ENCODE measurements at regions not wholly inside any gene's neighbourhood (a gene's known extent, or its start where the extent isn't known, plus 50 kb on each side); places are given as distances from the start of the nearest gene placed in this dataset.

DNA sequence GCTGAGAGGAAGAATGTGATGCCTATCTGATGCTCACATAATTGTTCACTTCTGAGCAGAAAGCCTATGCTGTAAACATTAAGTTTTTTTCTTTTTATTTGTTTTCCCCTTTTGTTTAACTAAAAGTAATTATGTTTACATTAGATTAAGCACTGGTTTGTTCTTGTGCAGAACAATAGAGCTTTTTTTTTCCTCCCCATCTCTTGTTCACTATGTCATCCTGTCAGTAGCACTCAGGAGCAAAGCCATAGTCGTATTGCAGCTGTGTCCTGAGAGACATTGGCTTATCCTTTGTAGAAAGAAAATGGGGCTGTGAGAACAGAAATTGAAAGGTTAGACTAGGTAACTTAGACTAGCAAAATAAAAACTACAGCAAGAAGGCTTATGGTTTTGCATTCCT, 301.8 kb upstream of the RAG2 start:
- Histone ChIP-seq H3K27ac (no peak overlapping the region), H3K27me3 (no peaks in the 10 kb centered on the region), H3K4me2 (no peak overlapping the region), H3K36me3 (no peaks in the 10 kb centered on the region), H3K4me3 (no peak overlapping the region), H3K9me3 (replicated peaks in 1 of 11) (no peaks in the 10 kb centered on the region), H3K9ac (no peak overlapping the region), H3K4me1 (no peaks in the 10 kb centered on the region), H4K20me1 (no peaks in the 10 kb centered on the region)
- TF ChIP-seq Cebpa-rat (IDR thresholded peaks at IDR 0.05) = no peak

DNA sequence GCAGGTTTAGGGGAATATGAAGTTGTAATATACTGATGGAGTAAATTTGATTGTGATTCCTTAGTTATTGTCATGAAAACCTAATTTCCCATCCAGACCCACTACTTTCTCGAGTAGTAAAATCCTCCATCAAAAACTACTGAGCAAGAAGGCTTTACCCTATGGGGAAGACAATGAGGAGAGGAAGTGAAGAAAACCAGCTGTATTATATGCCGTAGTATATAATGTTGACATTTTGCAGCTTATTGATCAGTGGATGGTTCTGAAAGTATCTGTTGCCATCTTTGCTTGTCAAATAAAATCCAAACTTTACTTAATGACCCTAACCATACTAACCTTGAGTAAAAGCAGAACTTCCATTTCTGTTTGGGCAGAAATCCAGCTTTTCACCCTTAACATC, 292.8 kb upstream of the RAG2 start:
- no peaks in the 10 kb centered on the region for H3K4me1 ChIP-seq
- H3K27ac ChIP-seq = no peak overlapping the region
- no peaks in the 10 kb centered on the region for H3K27me3 ChIP-seq
- no peak overlapping the region for H3K9ac ChIP-seq
- no peaks in the 10 kb centered on the region for H4K20me1 ChIP-seq
- no peak overlapping the region for H3K4me2 ChIP-seq
- H3K4me3 ChIP-seq = no peak overlapping the region
- H3K9me3 ChIP-seq (replicated peaks in 1 of 11) = no peaks in the 10 kb centered on the region
- no peaks in the 10 kb centered on the region for H3K36me3 ChIP-seq
- TF ChIP-seq Cebpa-rat (IDR thresholded peaks at IDR 0.05) = no peak

DNA sequence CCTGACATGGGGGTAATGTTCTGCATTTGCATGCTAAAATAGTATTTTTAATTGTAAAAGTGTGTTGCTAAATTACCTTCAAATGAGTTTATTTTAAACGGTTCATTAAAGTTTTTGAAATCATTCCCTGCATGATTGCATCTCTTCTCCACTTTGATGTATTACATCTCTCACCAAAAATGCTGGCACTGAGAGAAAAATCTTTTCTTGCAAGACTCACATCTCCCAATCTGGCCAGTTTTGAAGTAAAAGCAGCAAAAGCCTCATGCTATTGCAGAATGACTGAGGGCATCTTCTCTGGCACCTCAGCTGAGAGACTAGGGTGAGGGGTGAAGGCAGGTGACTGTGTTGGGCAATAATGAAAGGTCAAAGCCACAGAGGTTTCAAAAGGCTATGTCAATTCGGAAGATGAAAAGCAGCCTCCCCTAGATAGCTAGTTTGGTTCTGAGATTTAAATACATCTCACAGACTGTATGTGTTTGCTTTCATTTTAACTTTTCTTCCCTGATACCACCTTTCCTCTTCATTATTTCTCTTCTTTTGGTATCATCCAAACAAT, 292.2 kb upstream of the RAG2 start:
- Histone ChIP-seq H4K20me1 (no peaks in the 10 kb centered on the region), H3K27me3 (no peaks in the 10 kb centered on the region), H3K27ac (no peak overlapping the region), H3K4me3 (no peak overlapping the region), H3K4me1 (no peaks in the 10 kb centered on the region), H3K9me3 (replicated peaks in 1 of 11) (no peaks in the 10 kb centered on the region), H3K9ac (no peak overlapping the region), H3K36me3 (no peaks in the 10 kb centered on the region), H3K4me2 (no peak overlapping the region)
- TF ChIP-seq Cebpa-rat (IDR thresholded peaks at IDR 0.05) = 0 out of 22 replicates have a peak, but pooled peaks of 1 of the 11 experiments have one; percentile 7

DNA sequence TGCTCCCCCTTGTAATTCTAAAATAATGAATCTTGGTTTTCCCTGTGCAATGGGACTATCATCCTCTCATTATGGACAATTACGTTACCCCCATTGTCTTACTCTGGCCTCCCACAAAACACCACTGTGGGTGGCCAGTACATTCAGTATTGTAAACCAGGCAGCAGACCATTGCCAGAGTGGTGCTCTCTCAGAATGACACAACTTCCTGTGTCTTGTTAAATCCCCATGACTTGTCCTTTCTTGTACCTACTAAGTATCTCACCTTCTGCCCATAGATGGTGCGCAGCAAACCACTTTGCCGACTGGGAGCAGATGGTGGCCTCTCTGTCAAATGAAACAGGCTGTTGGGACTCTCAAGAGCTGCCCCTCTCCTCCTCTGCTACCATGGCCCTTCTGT, 287.1 kb upstream of the RAG2 start:
- H3K27ac ChIP-seq = no peak overlapping the region

DNA sequence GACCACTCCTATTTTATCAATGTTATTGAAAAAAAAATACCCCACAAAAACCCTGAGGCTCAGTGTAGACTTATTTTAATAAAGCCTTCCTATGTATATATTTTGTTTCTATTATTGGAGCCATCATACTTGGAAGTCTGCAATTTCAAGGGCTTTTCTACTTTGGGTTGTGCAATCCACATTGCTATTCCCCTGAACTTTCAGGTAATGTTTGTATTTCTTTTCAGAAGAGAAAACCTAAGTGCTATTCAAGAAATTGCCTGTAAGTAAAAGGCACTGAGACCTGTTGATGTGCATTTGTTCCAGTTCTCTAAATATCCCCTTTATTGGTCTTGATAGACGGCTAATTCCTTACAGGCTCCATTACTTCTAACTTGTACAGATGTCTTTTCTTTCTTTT, 280.7 kb upstream of the RAG2 start:
- H3K27me3 ChIP-seq = no peaks in the 10 kb centered on the region
- no peaks in the 10 kb centered on the region for H3K36me3 ChIP-seq
- H3K4me1 ChIP-seq = no peaks in the 10 kb centered on the region
- no peak overlapping the region for H3K4me2 ChIP-seq
- H3K4me3 ChIP-seq = no peak overlapping the region
- H3K27ac ChIP-seq = no peak overlapping the region
- peaks cover 0 to 13% (median 0%) of the 10 kb centered on the region in 11 experiments; a peak in 2 of 22 replicates for H3K9me3 ChIP-seq (replicated peaks in 1 of 11)
- TF ChIP-seq Cebpa-rat (IDR thresholded peaks at IDR 0.05) = no peak
- H4K20me1 ChIP-seq = no peaks in the 10 kb centered on the region
- no peak overlapping the region for H3K9ac ChIP-seq

More for the DNA sequence above, 287.1 kb upstream of the RAG2 start:
- H3K4me2 ChIP-seq = no peak overlapping the region
- no peak overlapping the region for H3K4me3 ChIP-seq
- no peaks in the 10 kb centered on the region for H3K36me3 ChIP-seq
- no peaks in the 10 kb centered on the region for H3K4me1 ChIP-seq
- H3K9ac ChIP-seq = no peak overlapping the region
- no peak for TF ChIP-seq Cebpa-rat (IDR thresholded peaks at IDR 0.05)
- no peaks in the 10 kb centered on the region for H4K20me1 ChIP-seq
- H3K9me3 ChIP-seq (replicated peaks in 1 of 11) = peaks cover 0 to 13% (median 0%) of the 10 kb centered on the region in 11 experiments; a peak in 2 of 22 replicates
- H3K27me3 ChIP-seq = no peaks in the 10 kb centered on the region

DNA sequence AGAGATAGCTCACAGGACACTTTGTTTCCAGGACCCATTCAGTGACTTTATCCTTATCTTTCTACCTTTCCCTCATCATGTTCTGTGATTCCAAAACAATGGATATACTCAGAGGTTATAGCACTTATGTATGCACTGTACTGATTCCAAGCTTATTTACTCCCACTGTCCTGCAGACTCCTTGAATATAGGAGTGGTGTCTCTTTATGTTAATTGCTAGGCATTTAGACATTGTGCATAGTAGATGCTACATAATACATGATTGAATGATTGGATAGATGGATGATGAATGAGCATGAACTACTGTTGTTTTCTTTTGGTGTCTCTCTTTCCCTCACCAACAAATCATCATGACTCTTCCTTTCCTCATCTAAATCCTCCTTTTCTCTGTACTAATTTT, 279.1 kb upstream of the RAG2 start:
- H3K27ac ChIP-seq = no peak overlapping the region
- peaks cover 0 to 12% (median 0%) of the 10 kb centered on the region in 11 experiments; a peak in 2 of 22 replicates for H3K9me3 ChIP-seq (replicated peaks in 1 of 11)
- no peak overlapping the region for H3K4me3 ChIP-seq
- no peaks in the 10 kb centered on the region for H3K4me1 ChIP-seq
- no peak overlapping the region for H3K4me2 ChIP-seq
- no peaks in the 10 kb centered on the region for H3K27me3 ChIP-seq
- no peaks in the 10 kb centered on the region for H4K20me1 ChIP-seq
- no peak for TF ChIP-seq Cebpa-rat (IDR thresholded peaks at IDR 0.05)
- H3K9ac ChIP-seq = no peak overlapping the region
- H3K36me3 ChIP-seq = no peaks in the 10 kb centered on the region

DNA sequence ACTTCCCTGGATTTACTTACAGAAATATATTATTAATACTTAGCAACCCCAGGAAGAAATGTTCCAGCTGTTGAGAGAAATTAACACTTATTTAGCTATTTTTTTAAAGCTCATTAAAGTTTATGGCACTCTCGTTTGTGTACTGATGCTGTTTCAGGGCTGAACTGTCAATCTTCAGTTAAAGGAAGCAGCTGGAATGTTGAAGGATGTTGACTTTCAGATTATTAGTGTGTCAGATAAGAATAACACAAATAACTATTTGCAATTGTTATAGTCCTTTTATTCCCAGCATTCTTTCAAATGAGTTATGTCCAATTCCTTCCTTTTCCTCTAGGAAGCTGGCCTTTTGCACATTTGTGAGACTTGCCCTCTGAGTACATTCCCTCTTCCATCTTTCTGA, 278.2 kb upstream of the RAG2 start:
- H3K27ac ChIP-seq = no peak overlapping the region
- TF ChIP-seq Cebpa-rat (IDR thresholded peaks at IDR 0.05) = no peak
- peaks cover 0 to 4% (median 0%) of the 10 kb centered on the region in 11 experiments; a peak in 2 of 22 replicates for H3K9me3 ChIP-seq (replicated peaks in 1 of 11)
- H3K4me3 ChIP-seq = no peak overlapping the region
- no peaks in the 10 kb centered on the region for H3K27me3 ChIP-seq
- no peaks in the 10 kb centered on the region for H4K20me1 ChIP-seq
- no peaks in the 10 kb centered on the region for H3K4me1 ChIP-seq
- H3K4me2 ChIP-seq = no peak overlapping the region
- no peaks in the 10 kb centered on the region for H3K36me3 ChIP-seq
- no peak overlapping the region for H3K9ac ChIP-seq

DNA sequence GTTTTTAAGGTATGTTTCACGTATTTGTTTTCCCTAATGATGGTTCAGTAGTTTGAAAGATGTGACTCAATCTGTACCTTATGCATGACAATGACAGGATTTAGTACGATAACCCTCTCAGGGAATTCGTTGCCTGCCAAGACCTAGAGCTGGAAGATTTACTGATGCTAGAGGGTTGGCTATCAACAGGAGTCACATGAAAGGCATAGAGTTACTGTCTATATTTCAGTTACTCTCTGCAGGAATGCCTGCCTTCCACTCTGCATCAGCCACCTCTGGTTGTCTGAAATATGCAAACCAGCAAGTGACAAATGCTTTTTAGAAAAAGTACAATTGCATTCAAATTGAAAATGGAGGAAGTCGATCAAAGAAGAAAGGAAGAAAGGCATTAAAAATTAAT, 276.3 kb upstream of the RAG2 start:
- no peaks in the 10 kb centered on the region for H3K9me3 ChIP-seq (replicated peaks in 1 of 11)

DNA sequence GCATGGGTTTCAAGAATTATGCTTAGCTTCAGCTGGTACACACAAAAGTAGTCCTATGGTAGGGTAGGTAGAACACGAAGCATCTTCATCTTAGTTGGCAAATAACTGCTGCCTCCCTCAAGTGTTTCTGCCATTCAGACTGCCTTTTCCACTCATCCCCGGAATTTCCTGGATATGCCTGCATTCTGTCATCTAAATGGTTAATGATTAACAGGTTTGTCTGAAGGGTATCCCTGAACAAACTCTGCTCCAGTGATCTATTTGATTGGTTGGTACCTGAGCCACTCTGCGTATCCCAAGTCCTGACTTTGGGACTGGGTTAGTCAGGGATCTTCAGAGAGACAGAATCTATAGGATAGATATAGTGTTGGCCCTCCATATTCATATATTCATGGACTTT, 272.3 kb upstream of the RAG2 start:
- H4K20me1 ChIP-seq = no peaks in the 10 kb centered on the region
- H3K4me2 ChIP-seq = no peak overlapping the region
- no peak overlapping the region for H3K4me3 ChIP-seq
- TF ChIP-seq Cebpa-rat (IDR thresholded peaks at IDR 0.05) = no peak
- H3K9ac ChIP-seq = no peak overlapping the region
- no peak overlapping the region for H3K27ac ChIP-seq
- H3K27me3 ChIP-seq = no peaks in the 10 kb centered on the region
- no peaks in the 10 kb centered on the region for H3K4me1 ChIP-seq
- no peaks in the 10 kb centered on the region for H3K36me3 ChIP-seq
- no peaks in the 10 kb centered on the region for H3K9me3 ChIP-seq (replicated peaks in 1 of 11)

More for the DNA sequence above, 276.3 kb upstream of the RAG2 start:
- Histone ChIP-seq H3K4me2 (no peak overlapping the region), H3K4me1 (no peaks in the 10 kb centered on the region), H3K4me3 (no peak overlapping the region), H3K9ac (no peak overlapping the region), H4K20me1 (no peaks in the 10 kb centered on the region), H3K36me3 (no peaks in the 10 kb centered on the region), H3K27ac (no peak overlapping the region), H3K27me3 (no peaks in the 10 kb centered on the region)
- TF ChIP-seq Cebpa-rat (IDR thresholded peaks at IDR 0.05) = no peak

DNA sequence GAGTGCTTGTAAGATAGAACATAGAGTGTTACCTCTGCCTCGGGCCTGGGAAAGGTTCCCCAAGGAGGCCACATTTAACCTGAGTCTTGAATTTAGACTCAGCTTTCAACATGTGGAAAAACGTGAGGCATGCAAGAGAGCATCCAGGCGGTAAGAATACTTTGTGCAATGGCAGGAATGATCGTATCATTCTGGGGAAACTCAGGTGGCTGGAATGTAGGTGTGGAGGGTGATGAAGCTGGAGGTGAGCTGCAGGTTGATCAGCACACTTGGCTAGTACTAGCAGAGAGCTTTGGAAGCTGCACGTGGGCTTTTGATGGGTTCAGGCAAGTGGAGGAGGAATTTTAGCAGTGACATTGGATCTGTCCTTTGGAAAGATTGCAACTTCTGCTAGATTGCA, 270.3 kb upstream of the RAG2 start:
- Histone ChIP-seq H4K20me1 (no peaks in the 10 kb centered on the region), H3K4me3 (no peak overlapping the region), H3K27ac (no peak overlapping the region), H3K4me1 (no peaks in the 10 kb centered on the region), H3K36me3 (no peaks in the 10 kb centered on the region), H3K9me3 (replicated peaks in 1 of 11) (no peaks in the 10 kb centered on the region), H3K9ac (no peak overlapping the region), H3K4me2 (no peak overlapping the region), H3K27me3 (no peaks in the 10 kb centered on the region)
- TF ChIP-seq Cebpa-rat (IDR thresholded peaks at IDR 0.05) = no peak

All from BLaER1 treated with 17β-estradiol and CSF1 and Interleukin-3, amounts not matched to agents 10 nM and 100 nM (cell line).